Peyer's patch (tissue), 4 donors: ENCODE measurements at regions not wholly inside any gene's neighbourhood (a gene's known extent, or its start where the extent isn't known, plus 50 kb on each side); places are given as distances from the start of the nearest gene placed in this dataset.
"Not testable (repeated sequence)": the region's sequence is repeated elsewhere in the genome, so short reads cannot be mapped to it uniquely, and the experiment has no call there.

Experiments used
- DNase-seq, 3 donors: peaks; one replicate each; pipeline ENCODE4 v3.0.0-alpha.2; 2017 to 2019
- H3K27ac ChIP-seq, 4 donors: fragments of 200-600 bp; sonication (generic); one replicate each; pipeline ENCODE4 v1.5.1; 2016 to 2019
- H3K27me3 ChIP-seq, 2 donors: fragments of 200-600 bp; sonication (generic); one replicate each; pipeline ENCODE4 v1.5.1; 2019
- H3K36me3 ChIP-seq, 3 donors: fragments of 200-600 bp; sonication (generic); one replicate each; pipeline ENCODE4 v1.5.1; 2016 to 2019
- H3K4me1 ChIP-seq, 4 donors: fragments of 200-600 bp; sonication (generic); one replicate each; pipeline ENCODE4 v1.5.1; 2016 to 2019
- H3K4me3 ChIP-seq, 4 donors: fragments of 200-600 bp; sonication (generic); 1 replicate in 3 of 4; 2 replicates in 1 of 4; pipeline ENCODE4 v1.5.1; 2016 to 2019; ENCODE audit warnings: mild to moderate bottlenecking in 1 of 4
- H3K9me3 ChIP-seq, 4 donors: fragments of 200-600 bp; sonication (generic); one replicate each; pipeline ENCODE4 v1.5.1; 2016 to 2019; ENCODE audit warnings: mild to moderate bottlenecking in 1 of 4
- POLR2A ChIP-seq, 2 donors: fragments of 450-650 bp; IDR thresholded peaks; one replicate each; pipeline ENCODE4 v1.5.1; 2017; ENCODE audit warnings: antibody characterized with exemption in 2 of 2, mild to moderate bottlenecking in 2 of 2, moderate library complexity in 2 of 2
- TF ChIP-seq, protein P1 (sequence below), 6 experiments: fragments of 450-650 bp in 4 of 6; fragments of 200-600 bp in 2 of 6; sonication (generic) in 1 of 6; IDR thresholded peaks; one replicate each; pipeline ENCODE4 v1.5.1; 2017 to 2019; ENCODE audit warnings: antibody characterized with exemption in 6 of 6, mild to moderate bottlenecking in 3 of 6, moderate library complexity in 1 of 6

DNA sequence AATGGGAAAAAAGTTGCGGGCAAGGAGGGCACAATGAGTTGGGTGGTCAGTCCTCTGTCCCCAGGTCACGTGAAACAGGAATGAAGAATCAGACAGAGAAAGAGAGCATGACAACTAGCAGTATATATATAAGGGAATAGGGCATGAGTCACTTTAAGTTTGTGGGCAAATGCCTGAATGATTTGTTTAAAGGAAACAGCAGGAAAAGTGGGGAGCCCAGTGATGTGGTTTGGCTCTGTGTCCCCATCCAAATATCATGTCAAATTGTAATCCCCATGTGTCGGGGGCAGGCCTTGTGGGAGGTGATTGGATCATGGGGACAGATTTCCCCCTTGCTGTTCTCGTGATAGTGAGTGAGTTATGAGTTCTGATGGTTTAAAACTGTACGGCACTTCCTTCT, 195.3 kb upstream of the IGF1 start:
- no peaks in the 10 kb centered on the region for H3K4me1 ChIP-seq
- no peaks in the 10 kb centered on the region for H3K36me3 ChIP-seq
- no peak for DNase-seq
- no peak for TF ChIP-seq POLR2A (IDR thresholded peaks at IDR 0.05)
- H3K27me3 ChIP-seq, result no peaks in the 10 kb centered on the region
- no peak overlapping the region for H3K27ac ChIP-seq
- H3K9me3 ChIP-seq, result peaks cover 0 to 5% (median 0%) of the 10 kb centered on the region in 4 donors
- H3K4me3 ChIP-seq, result no peak overlapping the region

DNA sequence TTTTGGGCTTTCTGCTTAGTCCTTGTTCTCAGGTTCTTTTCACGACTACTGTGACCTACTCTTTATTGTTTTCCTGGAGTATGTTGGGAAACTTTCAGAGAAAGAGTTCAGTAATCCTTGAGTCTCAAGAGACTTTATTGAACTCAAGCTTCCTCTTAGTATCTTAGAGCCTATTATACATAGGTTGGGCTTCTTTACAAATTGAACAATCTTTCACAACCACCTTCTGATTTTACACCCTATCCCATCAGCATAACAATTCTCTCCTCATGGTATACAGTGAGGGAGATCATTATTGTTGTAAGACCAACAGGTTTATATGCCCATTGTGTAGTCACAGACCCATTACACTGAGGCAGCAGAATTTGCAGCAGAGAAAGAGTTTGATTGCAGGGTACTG, 193.2 kb upstream of the IGF1 start:
- peaks cover 0 to 5% (median 0%) of the 10 kb centered on the region in 4 donors for H3K9me3 ChIP-seq
- H3K4me1 ChIP-seq, result no peaks in the 10 kb centered on the region
- H3K36me3 ChIP-seq, result no peaks in the 10 kb centered on the region
- no peak for TF ChIP-seq POLR2A (IDR thresholded peaks at IDR 0.05)
- TF ChIP-seq, protein P1, sequence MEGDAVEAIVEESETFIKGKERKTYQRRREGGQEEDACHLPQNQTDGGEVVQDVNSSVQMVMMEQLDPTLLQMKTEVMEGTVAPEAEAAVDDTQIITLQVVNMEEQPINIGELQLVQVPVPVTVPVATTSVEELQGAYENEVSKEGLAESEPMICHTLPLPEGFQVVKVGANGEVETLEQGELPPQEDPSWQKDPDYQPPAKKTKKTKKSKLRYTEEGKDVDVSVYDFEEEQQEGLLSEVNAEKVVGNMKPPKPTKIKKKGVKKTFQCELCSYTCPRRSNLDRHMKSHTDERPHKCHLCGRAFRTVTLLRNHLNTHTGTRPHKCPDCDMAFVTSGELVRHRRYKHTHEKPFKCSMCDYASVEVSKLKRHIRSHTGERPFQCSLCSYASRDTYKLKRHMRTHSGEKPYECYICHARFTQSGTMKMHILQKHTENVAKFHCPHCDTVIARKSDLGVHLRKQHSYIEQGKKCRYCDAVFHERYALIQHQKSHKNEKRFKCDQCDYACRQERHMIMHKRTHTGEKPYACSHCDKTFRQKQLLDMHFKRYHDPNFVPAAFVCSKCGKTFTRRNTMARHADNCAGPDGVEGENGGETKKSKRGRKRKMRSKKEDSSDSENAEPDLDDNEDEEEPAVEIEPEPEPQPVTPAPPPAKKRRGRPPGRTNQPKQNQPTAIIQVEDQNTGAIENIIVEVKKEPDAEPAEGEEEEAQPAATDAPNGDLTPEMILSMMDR (IDR thresholded peaks at IDR 0.05), result no peak
- H3K4me3 ChIP-seq, result no peak overlapping the region
- no peaks in the 10 kb centered on the region for H3K27me3 ChIP-seq
- H3K27ac ChIP-seq, result no peak overlapping the region
- no peak for DNase-seq

DNA sequence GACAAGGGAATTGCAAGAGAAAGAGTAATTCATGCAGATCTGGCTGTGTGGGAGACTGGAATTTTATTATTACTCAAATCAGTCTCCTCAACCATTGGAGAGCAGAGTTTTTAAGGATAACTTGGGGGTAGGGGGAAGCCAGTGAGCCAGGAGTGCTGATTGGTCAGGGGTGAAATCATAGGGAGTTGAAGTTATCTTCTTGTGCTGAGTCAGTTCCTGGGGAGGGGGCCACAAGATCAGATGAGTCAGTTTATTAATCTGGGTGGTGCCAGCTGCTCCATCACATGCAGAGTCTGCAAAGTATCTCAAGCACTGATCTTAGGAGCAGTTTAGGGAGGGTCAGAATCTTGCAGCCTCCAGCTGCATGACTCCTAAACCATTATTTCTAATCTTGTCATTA, 191.8 kb upstream of the IGF1 start:
- H3K27ac ChIP-seq, H3K36me3 ChIP-seq, DNase-seq, H3K9me3 ChIP-seq, H3K27me3 ChIP-seq, H3K4me1 ChIP-seq, H3K4me3 ChIP-seq: not testable (repeated sequence)

DNA sequence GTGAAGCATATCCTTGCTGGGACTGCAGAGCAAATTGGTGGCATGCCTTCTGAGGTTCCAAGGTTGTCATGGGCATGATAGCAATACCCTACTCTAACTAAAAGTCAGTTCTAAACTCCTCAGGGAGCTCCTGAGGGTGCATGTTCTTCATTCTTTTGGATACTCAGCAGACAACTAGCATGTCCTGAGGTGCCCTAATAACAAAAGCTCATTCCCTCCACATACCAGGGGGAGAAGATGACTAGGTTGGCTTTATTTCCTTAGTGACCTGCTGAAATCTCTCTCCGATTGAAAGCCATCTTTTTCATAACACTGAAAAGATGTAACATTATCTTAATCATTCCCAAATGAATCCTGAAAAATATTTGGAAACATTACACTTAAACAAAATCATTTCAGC, 188.7 kb upstream of the IGF1 start:
- H3K36me3 ChIP-seq, result no peaks in the 10 kb centered on the region
- H3K9me3 ChIP-seq, result peaks cover 0 to 5% (median 0%) of the 10 kb centered on the region in 4 donors
- no peaks in the 10 kb centered on the region for H3K4me1 ChIP-seq
- H3K27me3 ChIP-seq, result no peaks in the 10 kb centered on the region
- H3K27ac ChIP-seq, result no peak overlapping the region
- H3K4me3 ChIP-seq, result no peak overlapping the region
- TF ChIP-seq POLR2A (IDR thresholded peaks at IDR 0.05), result no peak
- TF ChIP-seq, protein P1 (IDR thresholded peaks at IDR 0.05), result no peak
- DNase-seq, result no peak

DNA sequence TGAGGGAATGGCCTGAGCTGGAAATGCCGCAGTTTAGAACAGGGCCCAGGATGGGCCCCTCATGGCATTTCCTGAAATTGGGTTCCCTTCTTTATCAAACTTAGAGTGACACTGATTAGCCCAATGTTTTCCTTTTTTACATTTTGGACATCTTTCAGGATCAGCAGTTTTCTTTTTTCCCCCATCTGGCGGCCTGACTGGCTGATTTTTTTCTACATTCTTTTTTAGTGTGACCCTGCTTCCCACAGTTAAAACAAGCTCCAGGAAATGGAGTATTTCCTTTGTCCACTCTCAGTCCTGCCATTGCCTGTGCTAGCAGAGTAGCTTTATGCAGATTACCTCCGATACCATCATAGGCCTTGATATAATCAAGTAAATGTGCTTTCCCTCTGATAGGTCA, 185.8 kb upstream of the IGF1 start:
- not testable (repeated sequence) for DNase-seq, H3K4me1 ChIP-seq, H3K36me3 ChIP-seq, H3K4me3 ChIP-seq, H3K27ac ChIP-seq, H3K27me3 ChIP-seq, H3K9me3 ChIP-seq

DNA sequence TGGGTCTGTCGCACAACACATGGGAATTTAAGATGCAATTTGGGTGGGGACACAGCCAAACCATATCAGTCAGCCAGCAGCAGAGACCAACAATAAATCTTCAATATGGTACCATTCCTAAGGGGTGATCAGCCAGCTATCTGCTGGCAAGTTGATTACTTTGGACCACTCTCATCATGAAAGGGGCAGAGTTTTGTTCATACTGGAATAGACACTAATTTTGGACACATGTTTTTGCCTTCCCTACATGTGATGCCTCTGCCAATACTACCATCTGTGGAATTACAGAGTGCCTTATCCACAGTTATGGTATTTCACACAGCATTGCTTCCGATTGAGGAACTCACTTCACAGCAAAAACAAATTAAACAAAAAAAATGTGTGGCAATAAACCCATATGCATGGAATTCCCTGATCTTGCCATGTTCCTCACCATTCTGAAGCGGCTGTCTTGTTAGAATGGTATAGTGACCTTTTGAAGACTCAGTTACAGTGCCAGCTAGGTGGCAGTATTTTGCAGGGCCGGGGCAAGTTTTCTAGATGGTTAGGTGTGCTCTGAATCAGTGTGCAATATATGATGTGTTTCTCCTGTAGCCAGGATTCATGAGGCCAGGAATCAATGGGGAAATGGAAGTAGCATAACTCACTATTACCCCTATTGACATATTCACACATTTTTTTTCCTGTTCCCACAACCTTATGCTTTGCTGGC, 179.0 kb upstream of the IGF1 start:
- H3K4me3 ChIP-seq, result no peak overlapping the region
- no peaks in the 10 kb centered on the region for H3K4me1 ChIP-seq
- TF ChIP-seq, protein P1 (IDR thresholded peaks at IDR 0.05), result no peak
- no peak for TF ChIP-seq POLR2A (IDR thresholded peaks at IDR 0.05)
- H3K9me3 ChIP-seq, result peaks cover 0 to 11% (median 3%) of the 10 kb centered on the region in 4 donors
- no peak for DNase-seq
- no peaks in the 10 kb centered on the region for H3K27me3 ChIP-seq
- H3K36me3 ChIP-seq, result no peaks in the 10 kb centered on the region
- no peak overlapping the region for H3K27ac ChIP-seq

DNA sequence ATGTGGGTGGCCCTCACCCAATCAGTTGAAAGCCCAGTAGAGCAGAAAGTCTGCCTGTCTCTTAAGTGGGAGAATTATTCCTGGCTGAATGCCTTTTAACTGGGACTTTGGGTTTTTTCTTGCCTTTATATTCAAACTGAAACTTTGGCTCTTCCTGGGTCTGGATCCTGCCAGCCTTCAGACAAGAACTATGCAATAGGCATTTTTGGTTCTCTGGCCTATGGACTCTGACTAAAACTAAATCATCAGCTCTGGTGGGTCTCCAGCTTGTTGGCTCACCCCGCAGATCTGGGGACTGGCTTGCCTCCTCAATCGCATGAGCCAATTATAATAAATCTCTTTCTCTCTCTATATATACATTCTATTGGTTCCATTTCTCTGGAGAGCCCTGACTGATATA, 173.0 kb upstream of the IGF1 start:
- TF ChIP-seq, protein P1 (IDR thresholded peaks at IDR 0.05), result no peak
- TF ChIP-seq POLR2A (IDR thresholded peaks at IDR 0.05), result no peak

More for the DNA sequence above, 173.0 kb upstream of the IGF1 start:
- no peak overlapping the region for H3K4me3 ChIP-seq
- H3K36me3 ChIP-seq, result no peaks in the 10 kb centered on the region
- H3K27me3 ChIP-seq, result no peaks in the 10 kb centered on the region
- H3K27ac ChIP-seq, result no peak overlapping the region
- H3K9me3 ChIP-seq, result peaks cover 0 to 11% (median 3%) of the 10 kb centered on the region in 4 donors
- no peak for DNase-seq
- no peaks in the 10 kb centered on the region for H3K4me1 ChIP-seq
